K562 (cell line): ENCODE measurements at regions not wholly inside any gene's neighbourhood (a gene's known extent, or its start where the extent isn't known, plus 50 kb on each side); places are given as distances from the start of the nearest gene placed in this dataset.

Experiments
- HOXB6 ChIP-seq: fragments of 250-450 bp; sonication (Bioruptor Pico); IDR thresholded peaks from 2 replicates; pipeline ENCODE4 v1.5.1; 2022; ENCODE audit warnings: mild to moderate bottlenecking, borderline replicate concordance
- TF ChIP-seq, protein P1 (sequence below), 3 experiments: IDR thresholded peaks in 2 of 3; conservative IDR thresholded peaks in 1 of 3; 2 replicates each; pipeline ENCODE4 v1.5.1; 2011 to 2012; ENCODE audit warnings: low read length in 3 of 3, mild to moderate bottlenecking in 3 of 3, control low read depth in 2 of 3, improper control_type of control experiment in 1 of 3, inconsistent platforms in 1 of 3, low read depth in 1 of 3, mixed read lengths in 1 of 3, moderate library complexity in 1 of 3; ENCODE audit not compliant: insufficient read depth in 2 of 3

DNA sequence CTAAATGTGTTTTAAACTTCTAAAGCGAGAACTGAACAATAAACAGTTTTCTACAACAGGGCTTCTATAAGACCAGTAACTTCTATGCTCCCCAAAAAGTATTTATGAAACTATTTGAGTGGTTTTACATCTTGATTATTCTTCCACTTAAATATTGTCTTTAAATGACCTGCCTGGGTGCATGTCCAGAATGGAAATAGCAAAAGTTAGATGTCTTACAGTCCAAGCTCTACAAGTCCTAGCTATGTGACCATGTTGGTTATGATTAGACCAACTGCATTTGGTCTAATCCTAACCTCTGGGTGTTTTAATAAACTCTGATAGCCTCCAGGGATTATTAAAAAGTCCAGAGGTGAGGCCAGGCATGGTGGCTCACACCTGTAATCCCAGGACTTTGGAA lies 79.0 kb upstream of the ATXN3L start:
- no peak for TF ChIP-seq HOXB6
- TF ChIP-seq, protein P1, sequence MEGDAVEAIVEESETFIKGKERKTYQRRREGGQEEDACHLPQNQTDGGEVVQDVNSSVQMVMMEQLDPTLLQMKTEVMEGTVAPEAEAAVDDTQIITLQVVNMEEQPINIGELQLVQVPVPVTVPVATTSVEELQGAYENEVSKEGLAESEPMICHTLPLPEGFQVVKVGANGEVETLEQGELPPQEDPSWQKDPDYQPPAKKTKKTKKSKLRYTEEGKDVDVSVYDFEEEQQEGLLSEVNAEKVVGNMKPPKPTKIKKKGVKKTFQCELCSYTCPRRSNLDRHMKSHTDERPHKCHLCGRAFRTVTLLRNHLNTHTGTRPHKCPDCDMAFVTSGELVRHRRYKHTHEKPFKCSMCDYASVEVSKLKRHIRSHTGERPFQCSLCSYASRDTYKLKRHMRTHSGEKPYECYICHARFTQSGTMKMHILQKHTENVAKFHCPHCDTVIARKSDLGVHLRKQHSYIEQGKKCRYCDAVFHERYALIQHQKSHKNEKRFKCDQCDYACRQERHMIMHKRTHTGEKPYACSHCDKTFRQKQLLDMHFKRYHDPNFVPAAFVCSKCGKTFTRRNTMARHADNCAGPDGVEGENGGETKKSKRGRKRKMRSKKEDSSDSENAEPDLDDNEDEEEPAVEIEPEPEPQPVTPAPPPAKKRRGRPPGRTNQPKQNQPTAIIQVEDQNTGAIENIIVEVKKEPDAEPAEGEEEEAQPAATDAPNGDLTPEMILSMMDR (IDR thresholded peaks at IDR 0.05 in 2 of 3, conservative IDR thresholded peaks at IDR 0.05 in 1 of 3; ENCODE audit: insufficient read depth in 2 of 3, low read depth in 1 of 3, low read length in 3 of 3) = no peak
